Endodermal cell (in vitro differentiated cells): ENCODE measurements at regions not wholly inside any gene's neighbourhood (a gene's known extent, or its start where the extent isn't known, plus 50 kb on each side); places are given as distances from the start of the nearest gene placed in this dataset.

Source experiments
- DNase-seq: peaks from one replicate; pipeline ENCODE4 v3.0.0-alpha.2; 2017
- H3K27ac ChIP-seq: 2 replicates; pipeline ENCODE4 v1.5.1; 2013; ENCODE audit warnings: mild to moderate bottlenecking, low read depth, low read length, moderate library complexity
- H3K27me3 ChIP-seq: 2 replicates; pipeline ENCODE4 v1.6.1; 2013; ENCODE audit warnings: mild to moderate bottlenecking, low read length, moderate library complexity; ENCODE audit not compliant: insufficient read depth, control insufficient read depth, poor library complexity, severe bottlenecking
- H3K36me3 ChIP-seq: 2 replicates; pipeline ENCODE4 v1.7.0; 2013; ENCODE audit warnings: mild to moderate bottlenecking, low read length, moderate library complexity; ENCODE audit not compliant: control insufficient read depth, insufficient read depth
- H3K4me1 ChIP-seq: one replicate; pipeline ENCODE4 v1.7.0; 2013; ENCODE audit warnings: low read length; ENCODE audit not compliant: control insufficient read depth, insufficient read depth
- H3K4me3 ChIP-seq: 2 replicates; pipeline ENCODE4 v1.5.1; 2013; ENCODE audit warnings: mild to moderate bottlenecking, low read length, moderate library complexity
- H3K9ac ChIP-seq: 2 replicates; pipeline ENCODE4 v1.6.1; 2013; ENCODE audit warnings: mild to moderate bottlenecking, low read length, moderate library complexity; ENCODE audit not compliant: poor library complexity, severe bottlenecking; ENCODE audit errors: extremely low read depth
- H3K9me3 ChIP-seq: 2 replicates; pipeline ENCODE4 v1.6.1; 2013; ENCODE audit warnings: mild to moderate bottlenecking, low read length, moderate library complexity; ENCODE audit not compliant: control insufficient read depth
- H3K27ac Mint-ChIP-seq: 2 replicates; pipeline ENCODE4 v1.8.0; 2020; ENCODE audit warnings: mixed read lengths
- H3K27me3 Mint-ChIP-seq: 2 replicates; pipeline ENCODE4 v1.8.0; 2021; ENCODE audit warnings: mild to moderate bottlenecking, mixed read lengths; ENCODE audit not compliant: insufficient read depth
- H3K36me3 Mint-ChIP-seq: 2 replicates; pipeline ENCODE4 v1.8.0; 2020; ENCODE audit warnings: low read depth, mixed read lengths
- H3K4me1 Mint-ChIP-seq: 2 replicates; pipeline ENCODE4 v1.8.0; 2020; ENCODE audit warnings: mixed read lengths
- H3K4me3 Mint-ChIP-seq: 2 replicates; pipeline ENCODE4 v1.8.0; 2020; ENCODE audit warnings: mild to moderate bottlenecking, moderate library complexity, mixed read lengths
- H3K9me3 Mint-ChIP-seq: 2 replicates; pipeline ENCODE4 v1.8.0; 2020; ENCODE audit warnings: mild to moderate bottlenecking, mixed read lengths
- WGBS, 2 experiments: methylation state at CpG; one replicate each; pipeline versions ENCODE4 v1.1.5 to v1.1.7; 2013; ENCODE audit warnings: missing lambda C conversion rate in 2 of 2, mixed read lengths in 1 of 2; ENCODE audit not compliant: insufficient coverage in 1 of 2, insufficient read length in 1 of 2; 5-methylcytosine and 5-hydroxymethylcytosine counted together
- TF ChIP-seq, protein P1 (sequence below): fragments of 200-600 bp; sonication (generic); conservative IDR thresholded peaks from 2 replicates; pipeline ENCODE4 v1.5.0; 2021; ENCODE audit warnings: antibody characterized with exemption, mild to moderate bottlenecking

DNA sequence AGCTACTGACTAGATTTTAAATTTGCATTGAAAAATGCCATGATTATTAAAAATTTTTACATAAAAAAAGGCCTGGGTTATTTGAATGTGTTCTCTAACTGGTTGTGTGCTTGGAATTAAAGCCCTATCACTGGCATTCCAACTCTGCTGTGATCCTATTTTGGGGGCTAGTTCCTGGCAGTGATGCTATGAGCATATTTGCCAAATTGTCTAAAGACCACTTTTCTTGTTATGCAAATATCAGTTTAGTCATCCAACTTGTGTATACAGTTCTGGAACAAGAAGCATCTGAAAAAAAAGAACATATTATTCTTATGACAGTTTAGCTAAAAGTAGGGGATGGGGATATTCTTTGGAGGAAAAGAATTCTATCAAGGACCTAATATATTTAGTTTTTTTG lies 243.4 kb upstream of the ZNF717 start:
- no peaks in the 10 kb centered on the region for H3K27me3 ChIP-seq
- H3K9me3 ChIP-seq: no peaks in the 10 kb centered on the region
- Mint-ChIP-seq H3K9me3 (peaks cover 16% of the 10 kb centered on the region), H3K4me3 (no peak overlapping the region), H3K36me3 (peaks cover 3% of the 10 kb centered on the region), H3K27ac (no peak overlapping the region), H3K4me1 (no peaks in the 10 kb centered on the region), H3K27me3 (no peaks in the 10 kb centered on the region)
- TF ChIP-seq, protein P1, sequence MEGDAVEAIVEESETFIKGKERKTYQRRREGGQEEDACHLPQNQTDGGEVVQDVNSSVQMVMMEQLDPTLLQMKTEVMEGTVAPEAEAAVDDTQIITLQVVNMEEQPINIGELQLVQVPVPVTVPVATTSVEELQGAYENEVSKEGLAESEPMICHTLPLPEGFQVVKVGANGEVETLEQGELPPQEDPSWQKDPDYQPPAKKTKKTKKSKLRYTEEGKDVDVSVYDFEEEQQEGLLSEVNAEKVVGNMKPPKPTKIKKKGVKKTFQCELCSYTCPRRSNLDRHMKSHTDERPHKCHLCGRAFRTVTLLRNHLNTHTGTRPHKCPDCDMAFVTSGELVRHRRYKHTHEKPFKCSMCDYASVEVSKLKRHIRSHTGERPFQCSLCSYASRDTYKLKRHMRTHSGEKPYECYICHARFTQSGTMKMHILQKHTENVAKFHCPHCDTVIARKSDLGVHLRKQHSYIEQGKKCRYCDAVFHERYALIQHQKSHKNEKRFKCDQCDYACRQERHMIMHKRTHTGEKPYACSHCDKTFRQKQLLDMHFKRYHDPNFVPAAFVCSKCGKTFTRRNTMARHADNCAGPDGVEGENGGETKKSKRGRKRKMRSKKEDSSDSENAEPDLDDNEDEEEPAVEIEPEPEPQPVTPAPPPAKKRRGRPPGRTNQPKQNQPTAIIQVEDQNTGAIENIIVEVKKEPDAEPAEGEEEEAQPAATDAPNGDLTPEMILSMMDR: no peak
- no peak overlapping the region for H3K27ac ChIP-seq
- no peak for DNase-seq
- no peaks in the 10 kb centered on the region for H3K36me3 ChIP-seq
- no peaks in the 10 kb centered on the region for H3K4me1 ChIP-seq
- no peak overlapping the region for H3K9ac ChIP-seq
- H3K4me3 ChIP-seq: no peak overlapping the region

DNA sequence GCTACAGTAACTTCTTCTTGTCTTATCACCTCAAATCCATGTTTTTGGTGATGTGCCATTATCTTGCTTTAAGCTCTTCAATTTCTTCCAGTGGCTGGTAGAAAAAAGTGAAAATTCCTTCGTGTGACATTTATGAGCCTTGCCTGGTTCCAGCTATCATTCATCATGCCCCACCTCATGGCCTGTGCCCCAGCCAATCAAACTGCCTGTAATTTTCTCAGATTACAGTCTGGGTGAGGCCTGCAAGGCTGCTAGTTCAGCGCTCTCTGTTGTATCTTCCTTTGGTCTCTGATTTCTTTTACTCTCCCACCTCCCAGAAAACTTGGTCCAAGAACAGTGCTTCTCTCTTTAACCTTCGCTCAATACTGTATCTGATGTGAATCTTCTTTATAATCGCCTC lies 249.3 kb upstream of the ZNF717 start:
- WGBS, 2 experiments: 88 to 91% methylated on average over 4 of the region's 4 CpGs
- Mint-ChIP-seq H3K27ac (no peak overlapping the region), H3K36me3 (peaks cover 3% of the 10 kb centered on the region), H3K9me3 (peaks cover 13% of the 10 kb centered on the region), H3K4me1 (peaks cover 3% of the 10 kb centered on the region), H3K27me3 (no peaks in the 10 kb centered on the region), H3K4me3 (no peak overlapping the region)
- DNase-seq: no peak
- TF ChIP-seq, protein P1: no peak
- Histone ChIP-seq H3K9me3 (no peaks in the 10 kb centered on the region), H3K36me3 (no peaks in the 10 kb centered on the region), H3K4me3 (no peak overlapping the region), H3K9ac (no peak overlapping the region), H3K27me3 (no peaks in the 10 kb centered on the region), H3K4me1 (no peaks in the 10 kb centered on the region), H3K27ac (no peak overlapping the region)

DNA sequence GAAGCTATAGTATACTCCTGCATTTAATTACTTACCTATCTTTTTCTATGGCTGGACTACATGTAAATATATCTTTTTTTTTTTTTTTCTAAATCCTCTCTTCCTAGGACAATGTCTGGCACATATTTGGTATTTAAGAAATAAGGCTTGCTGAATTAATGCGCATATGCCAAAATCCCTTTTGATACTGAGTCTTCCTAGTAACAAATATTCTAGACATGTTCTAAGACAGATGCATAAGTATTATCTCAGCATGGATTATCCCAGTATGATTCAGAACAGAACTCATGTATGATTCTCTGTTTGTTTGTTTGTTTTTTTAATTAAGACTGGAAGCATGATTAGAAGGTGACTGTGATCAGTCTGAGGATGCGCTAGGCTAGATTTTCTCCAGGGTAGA lies 249.8 kb upstream of the ZNF717 start:
- Histone ChIP-seq H3K27me3 (no peaks in the 10 kb centered on the region), H3K4me3 (no peak overlapping the region), H3K9me3 (no peaks in the 10 kb centered on the region), H3K36me3 (no peaks in the 10 kb centered on the region), H3K27ac (no peak overlapping the region), H3K9ac (no peak overlapping the region), H3K4me1 (no peaks in the 10 kb centered on the region)
- peaks cover 11% of the 10 kb centered on the region for H3K9me3 Mint-ChIP-seq
- H3K27me3 Mint-ChIP-seq: no peaks in the 10 kb centered on the region
- DNase-seq: no peak
- WGBS, 2 experiments: 100% methylated on average over 2 of the region's 2 CpGs; no CpG with 5 or more reads in 1 of the 2 experiments
- H3K27ac Mint-ChIP-seq: no peak overlapping the region
- peaks cover 3% of the 10 kb centered on the region for H3K4me1 Mint-ChIP-seq
- TF ChIP-seq, protein P1: no peak
- H3K4me3 Mint-ChIP-seq: no peak overlapping the region
- H3K36me3 Mint-ChIP-seq: peaks cover 3% of the 10 kb centered on the region
